Neuronal stem cell (in vitro differentiated cells): ENCODE measurements at regions not wholly inside any gene's neighbourhood (a gene's known extent, or its start where the extent isn't known, plus 50 kb on each side); places are given as distances from the start of the nearest gene placed in this dataset.

ENCODE experiments used
- DNase-seq: peaks from one replicate; pipeline ENCODE4 v3.0.0-alpha.2; 2013; ENCODE audit warnings: low spot score
- H2AFZ ChIP-seq: one replicate; pipeline ENCODE4 v1.6.1; 2013; ENCODE audit warnings: mild to moderate bottlenecking, low read length, inconsistent platforms
- H2AK5ac ChIP-seq: 2 replicates; pipeline ENCODE4 v1.6.1; 2013; ENCODE audit warnings: low read depth, mild to moderate bottlenecking, inconsistent platforms, low read length, moderate library complexity, mixed read lengths
- H2BK120ac ChIP-seq: 2 replicates; pipeline ENCODE4 v1.6.1; 2013; ENCODE audit warnings: low read depth, mild to moderate bottlenecking, inconsistent platforms, low read length, moderate library complexity, mixed read lengths
- H2BK12ac ChIP-seq: one replicate; pipeline ENCODE4 v1.6.1; 2013; ENCODE audit warnings: low read length, inconsistent platforms
- H2BK15ac ChIP-seq: 2 replicates; pipeline ENCODE4 v1.6.1; 2013; ENCODE audit warnings: mild to moderate bottlenecking, low read length, inconsistent platforms, mixed read lengths
- H2BK5ac ChIP-seq: one replicate; pipeline ENCODE4 v1.6.1; 2013; ENCODE audit warnings: inconsistent platforms, mild to moderate bottlenecking, low read length, moderate library complexity
- H3K14ac ChIP-seq: one replicate; pipeline ENCODE4 v1.6.1; 2013; ENCODE audit warnings: low read length, inconsistent platforms
- H3K18ac ChIP-seq: 2 replicates; pipeline ENCODE4 v1.6.1; 2013; ENCODE audit warnings: low read length, inconsistent platforms
- H3K23ac ChIP-seq: 2 replicates; pipeline ENCODE4 v1.6.1; 2013; ENCODE audit warnings: low read depth, mild to moderate bottlenecking, mixed read lengths, low read length, inconsistent platforms; ENCODE audit not compliant: poor library complexity
- H3K27ac ChIP-seq: replicated peaks from 3 replicates; pipeline ENCODE4 v1.5.1; 2013; ENCODE audit warnings: low read length, inconsistent platforms
- H3K27me3 ChIP-seq, 3 experiments: 2 replicates each; pipeline ENCODE4 v1.6.1; 2013; ENCODE audit warnings: low read length in 3 of 3, mild to moderate bottlenecking in 2 of 3, inconsistent platforms in 1 of 3, low read depth in 1 of 3, mixed read lengths in 1 of 3, moderate library complexity in 1 of 3; ENCODE audit not compliant: control insufficient read depth in 3 of 3, insufficient read depth in 3 of 3
- H3K36me3 ChIP-seq, 2 donors: replicated peaks in 1 of 2; 2 replicates each; pipeline ENCODE4 v1.6.1; 2013; ENCODE audit warnings: low read length in 2 of 2; ENCODE audit not compliant: control insufficient read depth in 2 of 2, insufficient read depth in 2 of 2
- H3K4ac ChIP-seq: 2 replicates; pipeline ENCODE4 v1.6.1; 2013; ENCODE audit warnings: inconsistent platforms, mild to moderate bottlenecking, low read length, moderate library complexity
- H3K4me1 ChIP-seq, 2 donors: 1 replicate in 1 of 2; 2 replicates in 1 of 2; pipeline ENCODE4 v1.6.1; 2013; ENCODE audit warnings: low read length in 2 of 2, low read depth in 1 of 2; ENCODE audit not compliant: control insufficient read depth in 2 of 2, insufficient read depth in 1 of 2
- H3K4me2 ChIP-seq: one replicate; pipeline ENCODE4 v1.6.1; 2013; ENCODE audit warnings: mild to moderate bottlenecking, low read length, inconsistent platforms; ENCODE audit not compliant: insufficient read depth, poor library complexity, severe bottlenecking
- H3K4me3 ChIP-seq, 2 donors: 2 replicates each; pipeline ENCODE4 v1.5.1; 2013; ENCODE audit warnings: low read length in 2 of 2, mild to moderate bottlenecking in 2 of 2, inconsistent platforms in 1 of 2, moderate library complexity in 1 of 2
- H3K79me1 ChIP-seq: one replicate; pipeline ENCODE4 v1.6.1; 2013; ENCODE audit warnings: low read depth, mild to moderate bottlenecking, inconsistent platforms, low read length, moderate library complexity
- H3K9ac ChIP-seq: one replicate; pipeline ENCODE4 v1.6.1; 2013; ENCODE audit warnings: mild to moderate bottlenecking, low read depth, low read length, inconsistent platforms; ENCODE audit not compliant: poor library complexity
- H3K9me3 ChIP-seq, 2 donors: replicated peaks in 1 of 2; 2 replicates each; pipeline versions ENCODE3 to v1.6.1; 2013; ENCODE audit warnings: low read length in 2 of 2, mild to moderate bottlenecking in 2 of 2, inconsistent platforms in 1 of 2, low read depth in 1 of 2, mixed read lengths in 1 of 2, moderate library complexity in 1 of 2; ENCODE audit not compliant: control insufficient read depth in 2 of 2, insufficient read depth in 1 of 2
- H4K8ac ChIP-seq: one replicate; pipeline ENCODE4 v1.6.1; 2013; ENCODE audit warnings: low read depth, mild to moderate bottlenecking, inconsistent platforms, low read length, moderate library complexity
- H4K91ac ChIP-seq: one replicate; pipeline ENCODE4 v1.6.1; 2013; ENCODE audit warnings: low read length, low read depth, mild to moderate bottlenecking, inconsistent platforms; ENCODE audit not compliant: poor library complexity
- WGBS, 2 donors: extraction: QIAGEN DNeasy Blood & Tissue Kit; methylation state at CpG; one replicate each; pipeline ENCODE4 v1.1.7; 2013; ENCODE audit warnings: missing lambda C conversion rate in 2 of 2, mixed read lengths in 1 of 2; ENCODE audit not compliant: insufficient read length in 2 of 2, insufficient replicate concordance in 1 of 2; ENCODE audit errors: extremely low coverage in 2 of 2; 5-methylcytosine and 5-hydroxymethylcytosine counted together

- H2BK12ac ChIP-seq, result no peak overlapping the region
Observed at GRCh38 chr12:45572114-45572513, 157.4 kb upstream of the ARID2 start.

GRCh38 chr12:45575417-45575816 lies 154.1 kb upstream of the ARID2 start:
- Histone ChIP-seq H2BK120ac (no peak overlapping the region), H3K79me1 (no peaks in the 10 kb centered on the region), H3K4me1 (peaks cover 0 to 5% of the 10 kb centered on the region in 2 donors), H2AK5ac (no peak overlapping the region), H3K14ac (no peak overlapping the region), H3K9ac (no peak overlapping the region), H3K18ac (no peak overlapping the region), H3K9me3 (no peaks in the 10 kb centered on the region), H2BK12ac (no peak overlapping the region), H4K8ac (no peak overlapping the region), H3K27ac (no peak overlapping the region), H3K27me3 (no peaks in the 10 kb centered on the region), H2AFZ (no peak overlapping the region), H3K23ac (no peak overlapping the region), H3K4me2 (no peak overlapping the region), H2BK15ac (no peak overlapping the region), H4K91ac (no peak overlapping the region), H2BK5ac (no peak overlapping the region), H3K36me3 (no peaks in the 10 kb centered on the region), H3K4me3 (no peak overlapping the region), H3K4ac (no peak overlapping the region)
- DNase-seq, result no peak

More at GRCh38 chr12:45572114-45572513, 157.4 kb upstream of the ARID2 start:
- no peak overlapping the region for H4K8ac ChIP-seq
- H3K4me2 ChIP-seq, result no peak overlapping the region
- H2BK120ac ChIP-seq, result no peak overlapping the region
- H3K9me3 ChIP-seq, result no peaks in the 10 kb centered on the region
- H2AFZ ChIP-seq, result no peak overlapping the region
- no peak overlapping the region for H3K14ac ChIP-seq
- H2BK5ac ChIP-seq, result no peak overlapping the region
- peaks cover 0 to 5% of the 10 kb centered on the region in 2 donors for H3K4me1 ChIP-seq
- no peak overlapping the region for H4K91ac ChIP-seq
- H2AK5ac ChIP-seq, result no peak overlapping the region
- no peak overlapping the region for H3K18ac ChIP-seq
- no peak for DNase-seq
- no peak overlapping the region for H3K9ac ChIP-seq
- H3K23ac ChIP-seq, result no peak overlapping the region
- H3K79me1 ChIP-seq, result no peaks in the 10 kb centered on the region
- H3K4ac ChIP-seq, result no peak overlapping the region
- no peak overlapping the region for H3K27ac ChIP-seq
- no peaks in the 10 kb centered on the region for H3K27me3 ChIP-seq
- H3K36me3 ChIP-seq, result no peaks in the 10 kb centered on the region
- no peak overlapping the region for H3K4me3 ChIP-seq
- H2BK15ac ChIP-seq, result no peak overlapping the region
- no CpG with 5 or more reads among the region's 1 CpG for WGBS, 2 donors

- Histone ChIP-seq H4K91ac (no peak overlapping the region), H2BK15ac (no peak overlapping the region), H3K23ac (no peak overlapping the region), H3K14ac (no peak overlapping the region), H3K79me1 (no peaks in the 10 kb centered on the region), H3K9ac (no peak overlapping the region), H2BK120ac (no peak overlapping the region), H3K27ac (no peak overlapping the region), H2AFZ (no peak overlapping the region), H4K8ac (no peak overlapping the region), H3K4me1 (peaks cover 0 to 5% of the 10 kb centered on the region in 2 donors), H3K9me3 (no peaks in the 10 kb centered on the region), H2BK5ac (no peak overlapping the region), H3K4ac (no peak overlapping the region), H2BK12ac (no peak overlapping the region), H3K27me3 (no peaks in the 10 kb centered on the region), H3K18ac (no peak overlapping the region), H3K36me3 (no peaks in the 10 kb centered on the region), H3K4me2 (no peak overlapping the region), H2AK5ac (no peak overlapping the region), H3K4me3 (no peak overlapping the region)
- WGBS, 2 donors, result no CpG with 5 or more reads among the region's 7 CpGs
- no peak for DNase-seq
Observed at GRCh38 chr12:45575823-45576475, 153.6 kb upstream of the ARID2 start.

GRCh38 chr12:45577844-45578399 lies 151.6 kb upstream of the ARID2 start:
- no CpG with 5 or more reads among the region's 3 CpGs for WGBS, 2 donors
- no peak overlapping the region for H2AK5ac ChIP-seq
- peaks cover 0 to 5% of the 10 kb centered on the region in 2 donors for H3K4me1 ChIP-seq
- no peak overlapping the region for H3K4ac ChIP-seq
- H3K9me3 ChIP-seq, result no peaks in the 10 kb centered on the region
- no peak overlapping the region for H3K9ac ChIP-seq
- no peak overlapping the region for H4K91ac ChIP-seq
- no peak overlapping the region for H2BK5ac ChIP-seq
- H3K36me3 ChIP-seq, result no peaks in the 10 kb centered on the region
- H2AFZ ChIP-seq, result no peak overlapping the region
- no peak overlapping the region for H3K4me2 ChIP-seq
- no peak overlapping the region for H2BK15ac ChIP-seq
- H3K23ac ChIP-seq, result no peak overlapping the region
- no peak overlapping the region for H4K8ac ChIP-seq
- no peak overlapping the region for H3K18ac ChIP-seq
- H3K27me3 ChIP-seq, result no peaks in the 10 kb centered on the region
- H3K4me3 ChIP-seq, result no peak overlapping the region
- no peak for DNase-seq
- H2BK120ac ChIP-seq, result no peak overlapping the region
- no peaks in the 10 kb centered on the region for H3K79me1 ChIP-seq
- no peak overlapping the region for H3K14ac ChIP-seq
- no peak overlapping the region for H2BK12ac ChIP-seq
- H3K27ac ChIP-seq, result no peak overlapping the region
